ENCODE measurements at regions not wholly inside any gene's neighbourhood (a gene's known extent, or its start where the extent isn't known, plus 50 kb on each side); places are given as distances from the start of the nearest gene placed in this dataset.

DNA sequence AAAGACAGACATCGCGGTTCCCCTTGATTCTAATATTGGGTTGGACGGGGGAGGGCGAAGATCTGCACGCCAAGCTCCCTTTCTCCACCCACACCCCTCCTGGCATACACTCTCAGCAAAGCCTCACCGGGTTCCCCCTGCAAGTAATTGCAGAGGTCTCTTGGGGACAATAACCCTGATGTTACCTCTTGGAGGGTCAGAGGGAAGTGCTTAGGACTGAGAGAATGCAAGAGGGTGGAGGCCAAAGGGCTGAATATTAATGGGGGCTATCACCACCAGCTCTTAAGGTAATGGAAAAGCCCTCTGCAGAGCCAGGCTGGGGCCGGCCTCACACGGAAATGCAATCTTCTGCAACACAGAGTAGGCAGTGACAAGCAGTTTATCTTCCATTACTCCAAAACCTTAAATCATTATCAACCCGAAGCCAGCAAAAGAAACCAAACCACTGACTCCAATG, 344.1 kb upstream of the GATB start:
- in situ Hi-C loops (cut with HindIII; ENCODE audit: low pct_ligation_motif_present, low sequenced_read_pairs), result no loop called here
- TF ChIP-seq, protein P1, sequence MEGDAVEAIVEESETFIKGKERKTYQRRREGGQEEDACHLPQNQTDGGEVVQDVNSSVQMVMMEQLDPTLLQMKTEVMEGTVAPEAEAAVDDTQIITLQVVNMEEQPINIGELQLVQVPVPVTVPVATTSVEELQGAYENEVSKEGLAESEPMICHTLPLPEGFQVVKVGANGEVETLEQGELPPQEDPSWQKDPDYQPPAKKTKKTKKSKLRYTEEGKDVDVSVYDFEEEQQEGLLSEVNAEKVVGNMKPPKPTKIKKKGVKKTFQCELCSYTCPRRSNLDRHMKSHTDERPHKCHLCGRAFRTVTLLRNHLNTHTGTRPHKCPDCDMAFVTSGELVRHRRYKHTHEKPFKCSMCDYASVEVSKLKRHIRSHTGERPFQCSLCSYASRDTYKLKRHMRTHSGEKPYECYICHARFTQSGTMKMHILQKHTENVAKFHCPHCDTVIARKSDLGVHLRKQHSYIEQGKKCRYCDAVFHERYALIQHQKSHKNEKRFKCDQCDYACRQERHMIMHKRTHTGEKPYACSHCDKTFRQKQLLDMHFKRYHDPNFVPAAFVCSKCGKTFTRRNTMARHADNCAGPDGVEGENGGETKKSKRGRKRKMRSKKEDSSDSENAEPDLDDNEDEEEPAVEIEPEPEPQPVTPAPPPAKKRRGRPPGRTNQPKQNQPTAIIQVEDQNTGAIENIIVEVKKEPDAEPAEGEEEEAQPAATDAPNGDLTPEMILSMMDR (IDR thresholded peaks at IDR 0.05; ENCODE audit: low read depth, low read length, missing control alignments), result no peak
- H3K27me3 ChIP-seq (replicated peaks), result no peaks in the 10 kb centered on the region
- H3K36me3 ChIP-seq (replicated peaks), result no peaks in the 10 kb centered on the region
- no peak overlapping the region for H3K27ac ChIP-seq
- DNase-seq, result no peak
- no peak overlapping the region for H3K4me3 ChIP-seq (ENCODE audit: low read depth, low read length)

DNA sequence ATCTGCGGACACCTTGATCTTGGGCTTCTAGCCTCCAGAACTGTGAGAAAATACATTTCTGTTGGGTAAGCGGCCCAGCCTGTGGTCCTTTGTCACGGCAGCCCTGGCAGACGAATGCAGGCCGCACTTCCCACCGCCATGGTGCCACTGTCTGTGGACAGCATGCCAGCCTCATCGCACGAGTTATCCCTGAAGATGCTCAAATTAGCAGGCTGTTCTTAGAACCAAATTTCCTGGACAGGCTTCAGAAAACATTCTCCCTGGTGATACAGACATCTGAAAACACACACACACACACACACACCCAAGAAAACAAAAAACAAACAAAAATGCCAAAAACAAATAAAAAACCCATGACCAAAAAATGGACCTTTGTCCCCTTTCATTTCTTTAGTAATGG, 343.5 kb upstream of the GATB start:
- H3K4me3 ChIP-seq (ENCODE audit: low read depth, low read length), result no peak overlapping the region
- no peaks in the 10 kb centered on the region for H3K36me3 ChIP-seq (replicated peaks)
- in situ Hi-C loops (cut with HindIII; ENCODE audit: low pct_ligation_motif_present, low sequenced_read_pairs), result no loop called here
- no peaks in the 10 kb centered on the region for H3K27me3 ChIP-seq (replicated peaks)
- no peak for DNase-seq
- H3K27ac ChIP-seq, result no peak overlapping the region
- TF ChIP-seq, protein P1 (IDR thresholded peaks at IDR 0.05; ENCODE audit: low read depth, low read length, missing control alignments), result no peak

DNA sequence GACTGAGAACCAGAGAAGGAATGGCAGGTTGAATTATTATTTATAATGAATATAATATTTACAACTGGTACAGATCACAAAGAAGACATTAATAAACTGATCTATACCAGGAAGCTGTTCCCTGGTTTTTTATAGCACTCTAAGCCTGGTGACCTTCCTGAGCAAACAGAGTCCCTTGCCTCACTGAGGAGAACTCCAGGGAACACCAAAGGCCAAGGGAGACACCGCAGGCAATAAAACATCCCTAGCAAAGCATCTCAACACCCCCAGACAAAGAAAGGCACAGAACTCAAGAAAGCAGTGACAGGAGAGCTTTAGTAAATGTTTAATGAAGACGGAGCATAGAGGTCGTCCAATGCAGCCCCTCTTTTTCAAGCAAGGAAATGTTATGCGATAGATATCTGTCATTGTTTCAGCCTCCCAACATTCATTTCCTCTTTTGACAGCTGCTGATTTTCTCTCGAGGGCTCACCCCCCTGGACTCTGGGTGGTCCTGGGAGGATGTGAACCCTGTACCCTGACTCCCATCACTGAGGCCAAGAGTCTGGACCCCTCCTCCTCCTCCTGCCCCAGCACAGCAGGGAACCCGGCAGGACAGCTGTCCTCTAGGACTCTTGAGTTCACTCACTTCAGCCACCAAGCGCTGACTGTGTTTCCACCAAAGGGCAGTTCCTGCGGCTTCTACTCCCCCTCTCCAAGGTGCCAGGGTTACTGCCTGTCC, 342.5 kb upstream of the GATB start:
- Histone ChIP-seq H3K4me3 (ENCODE audit: low read depth, low read length) (no peak overlapping the region), H3K36me3 (replicated peaks) (no peaks in the 10 kb centered on the region), H3K27me3 (replicated peaks) (no peaks in the 10 kb centered on the region), H3K27ac (no peak overlapping the region)
- TF ChIP-seq, protein P1 (IDR thresholded peaks at IDR 0.05; ENCODE audit: low read depth, low read length, missing control alignments), result no peak
- no peak for DNase-seq
- in situ Hi-C loops (cut with HindIII; ENCODE audit: low pct_ligation_motif_present, low sequenced_read_pairs), result no loop called here

DNA sequence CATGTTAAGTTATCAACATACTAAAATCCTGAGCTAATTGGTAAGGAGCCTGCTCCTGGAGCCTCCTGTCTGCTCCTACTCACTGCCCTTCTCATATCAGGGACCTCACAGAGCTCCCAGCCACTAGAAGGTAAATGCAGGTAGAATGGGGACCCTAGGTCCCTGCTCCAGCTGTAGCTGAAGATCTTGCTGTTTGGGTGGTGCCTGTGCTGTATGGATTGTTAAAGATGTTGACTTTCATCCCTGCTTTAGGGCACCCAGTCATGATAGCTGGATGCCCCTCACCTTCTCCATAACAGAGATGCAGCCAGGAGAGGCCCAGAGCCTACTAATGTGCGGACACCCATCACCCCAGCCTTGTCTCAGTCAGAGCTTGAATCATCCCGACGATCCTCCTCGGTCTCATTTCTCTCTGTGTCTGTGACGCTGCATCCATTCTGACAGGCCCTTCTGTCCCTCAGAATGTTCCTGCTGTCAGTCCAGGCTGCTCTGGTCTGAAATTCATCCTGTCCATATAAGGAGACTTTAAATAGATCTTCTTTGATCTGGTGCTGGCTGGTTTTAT, 341.7 kb upstream of the GATB start:
- Histone ChIP-seq H3K4me3 (ENCODE audit: low read depth, low read length) (no peak overlapping the region), H3K36me3 (replicated peaks) (no peaks in the 10 kb centered on the region), H3K27me3 (replicated peaks) (no peaks in the 10 kb centered on the region), H3K27ac (no peak overlapping the region)
- DNase-seq, result no peak
- TF ChIP-seq, protein P1 (IDR thresholded peaks at IDR 0.05; ENCODE audit: low read depth, low read length, missing control alignments), result no peak
- in situ Hi-C loops (cut with HindIII; ENCODE audit: low pct_ligation_motif_present, low sequenced_read_pairs), result no loop called here

DNA sequence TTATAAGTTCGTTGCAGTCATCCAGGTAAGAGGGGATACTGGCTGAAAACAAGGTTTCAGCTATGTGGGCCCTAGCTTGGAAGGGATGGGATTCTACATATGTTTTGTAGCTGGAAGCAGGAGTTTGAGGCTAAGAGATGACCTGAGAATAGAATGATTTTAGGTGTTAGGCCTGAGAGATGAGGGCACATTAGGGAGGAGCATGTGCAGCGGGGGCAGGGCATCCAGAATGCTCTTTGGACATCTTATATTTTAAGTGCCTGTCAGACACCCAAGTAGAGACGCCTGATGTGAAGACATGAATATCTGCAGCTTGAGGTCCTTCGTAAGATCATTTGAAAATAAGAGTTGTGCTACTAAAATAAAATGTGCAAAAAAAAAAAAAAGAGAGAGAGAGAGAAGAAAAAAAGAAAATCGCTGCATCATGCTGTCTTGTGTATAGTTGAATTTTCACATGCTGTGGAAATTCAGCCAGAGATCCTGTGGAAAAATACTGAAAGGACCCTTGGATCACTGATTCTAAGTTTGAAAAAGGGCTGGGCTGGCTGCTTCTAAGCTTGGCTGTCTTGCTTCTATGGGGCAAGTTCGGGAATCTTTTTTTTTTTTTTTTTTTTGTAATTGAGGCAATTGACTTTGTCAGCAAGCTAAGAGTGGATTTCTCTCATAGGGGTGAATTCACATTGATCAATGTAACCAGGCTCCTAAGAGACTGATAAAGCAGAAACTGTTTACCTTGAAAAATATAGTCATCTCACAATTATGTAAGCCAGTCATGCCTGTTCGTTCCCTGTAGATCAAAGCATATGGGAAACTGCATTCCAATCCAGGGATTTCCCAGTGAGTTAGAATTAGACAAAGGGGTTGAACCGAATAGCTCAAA, 341.0 kb upstream of the GATB start:
- Histone ChIP-seq H3K36me3 (replicated peaks) (no peaks in the 10 kb centered on the region), H3K27me3 (replicated peaks) (no peaks in the 10 kb centered on the region), H3K4me3 (ENCODE audit: low read depth, low read length) (no peak overlapping the region), H3K27ac (no peak overlapping the region)
- TF ChIP-seq, protein P1 (IDR thresholded peaks at IDR 0.05; ENCODE audit: low read depth, low read length, missing control alignments), result no peak
- DNase-seq, result no peak
- in situ Hi-C loops (cut with HindIII; ENCODE audit: low pct_ligation_motif_present, low sequenced_read_pairs), result no loop called here
